HG03460 (cell line): ENCODE measurements at regions not wholly inside any gene's neighbourhood (a gene's known extent, or its start where the extent isn't known, plus 50 kb on each side); places are given as distances from the start of the nearest gene placed in this dataset.
A peak's percentile ranks its signal among the peaks of the same experiment; 100 is the strongest.

Experiments
- ATAC-seq: cut with Tn5 transposase; IDR thresholded peaks from one replicate; pipeline ENCODE4 v1.9.1; 2021; ENCODE audit not compliant: unreplicated experiment

DNA sequence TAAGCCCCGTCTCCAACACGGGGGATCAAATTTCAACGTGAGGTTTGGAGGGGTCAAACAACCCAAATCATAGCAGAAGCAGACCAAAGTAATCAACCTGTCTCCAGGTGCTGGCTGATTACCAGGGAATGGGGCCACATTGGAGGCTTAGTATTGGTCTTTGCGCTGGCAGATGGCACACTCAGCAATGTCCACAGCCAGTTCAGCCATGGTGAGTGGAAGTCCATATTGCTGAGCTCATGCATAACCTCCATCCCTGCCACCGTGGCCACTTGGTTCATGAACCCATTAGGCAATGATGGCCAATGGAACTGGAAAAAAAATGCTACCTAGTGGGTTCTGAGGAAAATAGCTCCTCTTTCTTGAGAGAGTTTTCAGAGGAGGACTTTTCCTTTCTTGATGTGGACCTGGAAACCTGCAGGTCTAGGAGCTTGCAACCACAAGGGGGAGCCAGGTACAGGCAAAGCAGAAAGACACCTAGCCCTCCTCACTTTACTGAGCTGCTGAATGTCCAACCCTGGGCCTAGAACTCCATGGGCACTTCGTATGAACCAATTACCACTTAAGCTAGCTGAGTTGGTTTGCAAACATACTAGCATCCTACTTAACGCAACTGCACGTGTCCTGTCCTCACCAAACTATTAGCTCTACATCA, 128.0 kb upstream of the GYPC start:
- peak; percentile 84 for ATAC-seq

DNA sequence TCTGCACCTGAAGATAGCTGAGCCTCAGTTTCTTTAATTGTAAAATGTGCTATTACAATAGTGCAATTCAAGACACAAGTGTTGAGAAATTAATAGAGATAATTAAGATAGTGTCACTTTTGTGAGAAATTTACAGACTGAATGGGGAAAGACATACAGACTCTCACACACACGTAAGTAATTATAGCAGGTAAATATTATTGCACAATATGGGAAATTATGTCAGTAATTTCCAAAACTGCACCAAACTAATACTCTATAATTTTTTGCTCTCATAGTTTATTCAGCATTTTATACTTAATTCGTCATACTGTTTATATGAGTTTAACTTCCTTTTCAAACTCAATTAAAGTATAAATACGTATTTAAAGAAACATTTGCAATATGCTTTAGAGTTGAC, 124.9 kb upstream of the GYPC start:
- ATAC-seq, result no peak

DNA sequence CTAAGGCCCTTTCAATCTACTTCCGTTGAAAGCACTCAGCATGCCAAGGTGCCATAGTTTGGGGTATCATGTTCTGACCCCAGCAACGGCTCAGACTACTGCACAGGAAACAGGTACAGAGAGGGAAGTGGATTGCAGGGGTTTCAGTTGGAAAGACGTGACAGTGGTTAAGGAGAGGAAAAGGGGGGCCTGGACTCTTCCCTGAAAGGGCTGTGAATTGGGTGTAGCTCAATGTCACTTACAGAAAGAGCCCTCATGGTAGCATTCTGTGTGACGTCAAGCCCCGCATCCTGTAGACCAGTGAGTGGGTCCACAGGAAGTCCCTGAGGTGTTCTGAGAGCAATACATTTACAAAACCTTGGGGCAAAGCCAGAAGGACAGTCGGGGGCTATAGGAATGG, 121.5 kb upstream of the GYPC start:
- peak; percentile 56 for ATAC-seq

DNA sequence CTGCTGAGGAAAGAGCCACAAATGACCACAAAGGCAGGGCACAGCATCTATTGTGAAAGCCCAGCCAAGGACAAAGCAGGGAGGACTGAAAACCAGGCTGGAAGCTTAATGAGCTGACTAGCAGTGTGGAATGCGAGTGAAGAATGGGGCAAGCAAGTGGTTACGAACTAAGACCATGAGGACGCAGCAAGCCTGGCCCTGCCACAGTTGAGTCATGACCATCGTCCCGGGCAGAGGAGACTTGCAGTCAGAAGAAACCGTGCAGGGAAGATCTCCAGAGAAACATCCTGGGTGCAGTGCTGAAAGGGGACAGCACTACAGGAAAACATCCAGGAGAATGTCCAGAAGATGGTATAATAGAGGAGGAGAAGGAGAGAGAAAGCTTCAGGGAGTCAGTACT, 120.5 kb upstream of the GYPC start:
- no peak for ATAC-seq

DNA sequence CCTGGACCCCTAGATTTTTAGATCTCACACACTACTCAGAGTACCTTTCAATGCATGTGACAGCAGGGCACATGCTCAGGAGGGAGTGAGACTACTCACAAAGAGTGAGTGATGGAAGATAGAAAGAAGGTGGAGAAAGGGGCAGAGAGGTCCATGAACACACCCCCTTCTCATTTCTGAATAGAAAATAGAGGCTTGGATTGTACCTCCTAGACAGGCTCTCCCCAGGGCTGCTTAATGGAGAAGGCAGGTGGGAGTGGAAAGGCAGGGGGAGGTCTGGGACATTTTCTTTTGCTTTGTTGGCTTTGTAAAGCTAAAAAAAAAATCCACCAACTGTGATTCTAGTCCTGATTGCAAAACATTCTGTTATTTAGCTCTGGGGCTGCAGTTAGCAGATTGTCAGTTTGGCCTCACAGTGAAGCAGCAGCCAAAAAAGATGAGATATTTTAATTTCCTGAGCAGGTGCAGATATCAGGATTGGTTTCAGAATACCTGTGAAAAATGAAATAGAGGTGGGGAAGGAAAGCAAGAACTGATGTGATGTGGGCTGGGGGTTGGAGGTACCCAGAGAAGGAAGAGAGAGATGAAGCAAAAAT, 119.3 kb upstream of the GYPC start:
- no peak for ATAC-seq

DNA sequence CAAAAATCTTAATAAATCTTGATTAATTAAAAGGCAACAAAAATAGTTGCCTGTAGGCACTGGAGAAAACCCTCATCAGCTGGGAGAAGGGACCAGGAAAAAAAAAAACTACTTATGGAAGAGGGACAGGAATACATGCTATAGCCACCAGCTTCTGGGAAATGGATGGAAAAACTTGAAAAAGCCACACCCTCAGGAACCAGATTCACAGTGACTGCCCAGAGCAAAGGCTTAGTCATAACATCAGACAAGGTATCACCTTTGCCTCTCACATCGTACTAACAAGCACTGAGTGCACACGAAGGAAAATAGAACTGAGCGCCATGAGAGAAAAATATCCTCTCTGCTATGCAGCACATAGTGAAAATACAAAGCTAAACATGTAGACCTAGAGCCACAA, 116.9 kb upstream of the GYPC start:
- no peak for ATAC-seq

DNA sequence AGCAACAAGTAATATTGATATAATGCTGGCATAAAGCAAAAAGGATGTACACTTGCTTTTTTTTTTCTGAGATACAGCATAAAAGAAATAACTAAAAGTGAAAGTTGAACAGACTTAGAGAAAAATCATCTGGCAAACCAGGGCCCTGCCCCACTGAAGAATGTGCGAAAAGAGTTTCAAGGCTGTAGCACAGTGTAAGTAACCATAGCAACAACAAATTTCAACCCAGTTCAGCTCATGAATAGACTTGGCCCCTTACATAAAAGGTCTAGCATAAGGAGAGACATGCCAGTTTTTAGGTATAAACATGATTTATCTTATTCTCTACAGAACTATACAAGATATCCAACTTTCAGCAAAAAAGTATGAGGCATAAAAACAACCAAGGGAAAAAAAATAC, 113.7 kb upstream of the GYPC start:
- ATAC-seq, result no peak

DNA sequence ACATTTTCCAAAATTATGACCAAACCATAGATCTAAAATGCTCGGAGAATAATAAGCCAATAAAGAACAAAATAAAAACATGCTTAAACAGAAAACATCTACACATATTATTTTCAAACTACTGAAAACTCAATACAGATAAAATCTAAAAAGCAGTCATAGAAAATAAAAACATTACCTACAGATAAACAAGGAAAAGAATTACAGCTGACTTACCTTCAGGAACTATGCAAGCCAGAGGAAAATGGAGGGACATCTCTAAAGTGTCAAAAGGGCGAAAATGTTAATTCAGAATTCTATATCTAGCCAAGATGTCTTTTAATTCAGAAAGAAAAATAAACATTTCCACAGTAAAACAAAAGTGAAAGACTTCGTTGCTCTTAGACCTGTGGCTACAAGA, 112.9 kb upstream of the GYPC start:
- no peak for ATAC-seq

DNA sequence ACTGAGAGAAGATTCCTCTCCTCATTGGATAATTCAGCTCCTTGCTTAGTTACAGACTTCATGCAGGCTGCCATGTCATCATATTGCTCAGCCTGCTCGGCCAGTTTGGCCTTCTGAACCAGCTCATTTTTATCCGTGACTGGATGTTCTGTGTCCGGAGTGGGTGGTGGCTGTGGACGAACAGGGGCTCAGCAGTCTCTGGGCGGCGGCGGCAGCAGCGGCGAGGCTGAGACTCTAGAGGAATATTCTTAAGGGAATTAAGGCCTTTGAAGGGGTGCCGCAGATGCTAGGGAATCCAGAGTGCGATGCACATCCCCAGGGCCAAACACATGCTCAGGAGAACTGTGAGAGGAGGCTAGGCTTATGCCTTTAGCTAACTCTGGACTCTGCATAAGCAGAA, 97.9 kb upstream of the GYPC start:
- ATAC-seq, result no peak

DNA sequence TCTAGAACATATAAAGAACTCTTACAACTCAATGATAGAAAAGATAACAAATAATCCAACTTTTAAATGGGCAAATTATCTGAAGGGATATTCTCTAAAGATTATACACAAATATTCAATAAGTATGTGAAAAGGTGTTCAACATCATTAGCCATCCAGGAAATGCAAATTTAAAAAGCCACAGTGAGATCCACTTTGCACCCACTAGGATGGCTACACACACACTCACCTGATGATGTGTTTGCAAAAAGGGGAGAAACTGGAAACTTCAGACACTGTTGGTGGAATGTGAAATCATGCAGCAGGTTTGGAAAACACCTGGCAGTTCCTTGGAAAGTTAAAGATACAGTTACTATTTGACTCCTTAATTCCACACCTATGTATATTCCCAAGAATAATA, 87.2 kb upstream of the GYPC start:
- ATAC-seq, result no peak

DNA sequence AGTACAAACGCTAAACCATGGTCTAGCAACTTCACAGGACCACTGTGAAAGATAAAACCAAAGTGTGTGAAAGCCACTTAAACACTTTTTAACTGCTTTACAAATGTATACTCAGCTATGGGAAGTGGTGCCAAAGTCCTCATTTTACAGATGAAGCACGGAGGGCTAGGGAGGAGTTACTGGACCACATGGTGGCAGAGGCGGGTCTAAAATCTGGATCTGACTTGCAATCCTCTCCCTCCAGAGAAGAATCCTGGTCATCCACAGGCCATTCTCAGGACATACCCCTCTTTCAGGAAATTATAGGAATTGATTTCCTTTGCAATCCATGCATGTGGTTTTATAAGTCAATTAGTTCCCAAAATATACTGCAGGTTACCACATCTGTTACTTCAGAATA, 84.6 kb upstream of the GYPC start:
- no peak for ATAC-seq

DNA sequence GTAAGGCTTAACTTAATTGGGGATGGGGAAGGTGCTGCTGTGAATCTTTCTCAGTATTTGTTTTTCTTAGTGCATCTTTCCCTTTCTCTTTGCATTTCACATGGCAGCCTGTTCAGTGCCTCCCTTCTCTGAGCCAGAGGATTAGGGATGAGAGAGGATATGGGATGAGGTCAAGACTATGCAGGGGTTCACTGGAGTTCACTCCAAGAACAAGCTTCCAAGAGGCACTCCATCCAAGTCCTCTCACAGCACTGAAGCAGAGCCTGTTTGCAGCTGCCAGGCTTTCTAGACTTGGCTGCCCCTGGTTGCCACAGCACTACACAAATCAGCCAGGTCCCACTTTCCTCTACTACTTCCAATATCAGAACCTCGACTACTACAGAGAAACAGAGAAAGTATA, 80.3 kb upstream of the GYPC start:
- no peak for ATAC-seq

DNA sequence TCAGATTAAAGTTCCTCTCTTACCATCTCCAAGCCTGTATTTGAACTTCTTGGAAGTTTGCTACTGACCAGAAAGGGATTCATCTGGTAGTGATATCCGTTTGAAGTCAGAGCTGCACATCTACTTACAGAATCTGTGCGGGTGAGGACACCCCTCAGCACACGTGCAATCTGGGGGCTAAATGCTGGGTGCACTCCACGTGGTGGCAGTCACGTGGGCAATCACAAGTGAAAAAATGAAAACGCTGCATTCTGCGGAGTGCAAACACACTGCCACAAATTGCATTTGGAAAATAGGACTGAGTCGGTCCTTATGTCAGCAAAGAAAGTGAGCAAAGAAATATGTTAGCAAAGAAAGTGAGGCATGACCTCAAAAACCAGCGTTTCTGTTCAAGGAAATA, 76.1 kb upstream of the GYPC start:
- ATAC-seq, result no peak

DNA sequence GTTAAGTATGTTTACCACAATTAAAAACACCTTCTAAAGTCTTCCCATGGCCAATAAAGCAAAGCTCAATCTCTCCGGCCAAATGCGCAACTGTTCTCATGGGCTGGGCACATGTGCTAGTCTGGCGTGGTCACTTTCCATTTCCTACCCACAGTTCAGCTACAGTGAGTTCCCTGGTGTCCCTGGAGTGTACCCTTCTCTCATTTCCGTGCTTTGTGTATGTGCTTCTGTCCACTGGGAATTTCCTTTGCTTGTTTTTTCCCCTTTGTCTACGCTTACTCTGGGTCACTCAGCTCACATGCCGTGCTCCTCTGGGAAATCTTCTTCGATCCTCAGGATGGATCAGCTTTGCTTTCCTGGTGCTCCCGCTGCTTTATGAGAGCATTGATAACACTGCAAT, 69.6 kb upstream of the GYPC start:
- ATAC-seq, result no peak

DNA sequence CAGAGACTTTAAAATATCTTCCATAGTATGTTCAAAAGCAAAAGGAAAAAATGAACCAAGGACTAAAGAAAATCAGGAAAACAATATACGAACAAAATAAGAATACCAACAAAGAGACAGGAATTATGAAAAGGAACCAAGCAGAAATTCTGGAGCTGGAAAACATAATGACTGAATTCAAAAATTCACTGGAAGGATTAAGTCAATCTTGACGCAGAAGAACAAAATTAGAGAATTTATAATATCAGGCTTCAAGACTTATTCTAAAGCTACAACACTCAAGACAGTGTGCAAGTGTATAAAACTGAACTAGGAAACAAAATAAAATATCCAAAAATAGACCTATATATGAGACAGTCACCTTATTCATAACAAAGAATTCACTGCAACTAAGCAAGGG, 56.9 kb upstream of the GYPC start:
- ATAC-seq, result no peak

DNA sequence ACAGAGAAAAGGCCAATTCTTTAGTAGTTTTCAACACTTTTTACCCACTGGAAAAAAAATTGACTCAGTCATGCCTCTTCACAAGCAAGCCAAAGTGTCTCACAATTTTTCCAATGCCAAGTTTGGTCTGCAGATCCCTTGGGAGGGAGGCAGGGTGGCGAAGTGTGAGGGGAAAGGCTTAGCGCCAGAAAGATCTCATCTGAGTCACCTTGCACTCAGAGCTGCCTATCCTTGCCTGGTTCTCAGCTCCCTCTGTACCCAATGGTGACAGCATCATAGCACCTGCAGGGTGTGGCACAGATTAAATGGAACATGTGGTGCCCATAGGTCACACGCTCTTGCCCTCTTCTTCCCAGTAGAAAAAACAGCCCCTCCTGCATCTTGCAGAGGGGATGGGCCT, 55.2 kb upstream of the GYPC start:
- ATAC-seq, result no peak

DNA sequence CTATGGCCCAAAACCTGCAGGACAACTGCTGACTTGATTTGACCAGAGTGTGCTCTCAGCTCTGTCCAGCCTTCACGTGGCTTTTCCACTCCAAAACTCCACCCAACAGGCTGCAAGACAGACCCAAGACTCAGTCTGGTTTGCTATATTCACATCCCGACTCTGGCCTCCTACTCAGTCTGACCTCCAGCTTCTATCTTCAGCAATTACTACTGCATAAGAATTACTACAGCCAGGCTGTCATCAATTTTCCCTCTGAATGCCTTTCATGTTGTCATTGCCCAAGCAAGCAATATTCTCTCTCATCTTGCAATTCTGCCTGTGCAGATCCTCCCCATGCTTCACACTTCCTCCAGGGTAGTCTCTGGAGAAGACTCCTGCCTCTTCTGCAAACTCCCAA, 53.6 kb upstream of the GYPC start:
- ATAC-seq, result no peak
